ENCODE measurements at regions not wholly inside any gene's neighbourhood (a gene's known extent, or its start where the extent isn't known, plus 50 kb on each side); places are given as distances from the start of the nearest gene placed in this dataset.

DNA sequence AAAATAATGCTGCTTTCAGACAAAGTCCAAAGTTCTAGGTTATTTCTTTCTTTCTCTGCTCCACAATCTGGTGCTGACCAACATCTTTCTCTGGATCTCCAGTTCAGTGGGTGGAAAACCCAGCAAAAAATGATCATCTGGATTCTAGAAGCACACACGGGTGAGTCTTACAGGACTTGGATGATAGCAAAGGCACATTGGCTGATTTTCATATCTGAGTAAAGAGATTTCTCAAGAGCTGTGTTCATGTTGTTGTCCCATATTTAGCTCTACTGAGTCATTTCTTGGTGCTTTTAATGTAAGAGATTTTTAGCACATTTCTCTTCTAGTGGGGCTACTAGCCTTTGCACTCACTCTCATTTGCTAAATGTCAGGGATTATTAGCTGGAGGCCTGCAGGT is 336.7 kb downstream of the GALC start:
- no peak for TF ChIP-seq CTCF (IDR thresholded peaks at IDR 0.05; ENCODE audit: low read depth, low read length, missing control alignments)
- no peak overlapping the region for H3K4me3 ChIP-seq (ENCODE audit: low read depth, low read length)
- no peak for DNase-seq (ENCODE audit: low read depth)

- no peak for TF ChIP-seq CTCF (IDR thresholded peaks at IDR 0.05; ENCODE audit: low read depth, low read length, missing control alignments)
- DNase-seq (ENCODE audit: low read depth): no peak
- no peak overlapping the region for H3K4me3 ChIP-seq (ENCODE audit: low read depth, low read length)
Observed at GRCh38 chr14:87652278-87652677, 340.7 kb downstream of the GALC start.

GRCh38 chr14:87644689-87645088 is 348.3 kb downstream of the GALC start:
- H3K4me3 ChIP-seq (ENCODE audit: low read depth, low read length): no peak overlapping the region
- no peak for DNase-seq (ENCODE audit: low read depth)
- no peak for TF ChIP-seq CTCF (IDR thresholded peaks at IDR 0.05; ENCODE audit: low read depth, low read length, missing control alignments)

DNA sequence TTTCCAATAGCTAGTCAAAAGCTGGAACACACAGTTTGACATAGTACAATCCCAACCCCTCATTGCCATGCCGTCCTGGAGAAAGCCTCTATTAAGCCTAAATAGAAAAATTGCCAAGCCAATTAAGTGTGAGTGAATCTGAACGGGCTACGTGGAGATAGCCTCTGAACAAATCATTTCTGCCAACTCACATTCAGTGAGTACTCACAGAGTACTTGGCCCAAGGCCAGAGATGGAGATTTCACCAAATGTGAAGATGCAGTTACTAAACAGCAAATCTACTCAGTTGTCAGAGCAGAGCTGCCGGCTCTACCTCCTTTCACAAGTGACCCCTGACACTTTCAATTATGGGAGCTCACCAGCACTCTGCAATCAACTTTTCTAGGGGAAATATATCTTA is 350.0 kb downstream of the GALC start:
- TF ChIP-seq CTCF (IDR thresholded peaks at IDR 0.05; ENCODE audit: low read depth, low read length, missing control alignments): no peak
- no peak for DNase-seq (ENCODE audit: low read depth)

DNA sequence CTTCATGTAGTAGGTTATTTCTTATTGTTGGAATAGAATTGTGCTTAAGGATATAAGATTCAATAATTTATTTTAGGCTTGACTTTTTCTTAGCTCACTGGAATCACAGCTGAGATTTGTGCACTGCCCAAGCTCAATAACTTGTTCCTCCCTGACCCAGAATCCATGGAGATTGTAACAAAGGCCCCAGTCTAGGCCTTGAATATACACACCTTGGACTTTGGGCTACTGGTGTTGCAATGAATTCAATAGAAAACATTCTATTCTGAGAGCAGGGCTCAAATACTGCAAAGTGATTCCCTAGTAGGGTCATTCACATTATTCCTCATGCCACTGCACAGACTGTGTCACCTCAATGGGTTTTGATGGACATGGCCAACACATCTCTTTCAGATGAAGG is 352.4 kb downstream of the GALC start:
- no peak overlapping the region for H3K4me3 ChIP-seq (ENCODE audit: low read depth, low read length)
- no peak for TF ChIP-seq CTCF (IDR thresholded peaks at IDR 0.05; ENCODE audit: low read depth, low read length, missing control alignments)
- no peak for DNase-seq (ENCODE audit: low read depth)

More for the DNA sequence above, 350.0 kb downstream of the GALC start:
- no peak overlapping the region for H3K4me3 ChIP-seq (ENCODE audit: low read depth, low read length)

DNA sequence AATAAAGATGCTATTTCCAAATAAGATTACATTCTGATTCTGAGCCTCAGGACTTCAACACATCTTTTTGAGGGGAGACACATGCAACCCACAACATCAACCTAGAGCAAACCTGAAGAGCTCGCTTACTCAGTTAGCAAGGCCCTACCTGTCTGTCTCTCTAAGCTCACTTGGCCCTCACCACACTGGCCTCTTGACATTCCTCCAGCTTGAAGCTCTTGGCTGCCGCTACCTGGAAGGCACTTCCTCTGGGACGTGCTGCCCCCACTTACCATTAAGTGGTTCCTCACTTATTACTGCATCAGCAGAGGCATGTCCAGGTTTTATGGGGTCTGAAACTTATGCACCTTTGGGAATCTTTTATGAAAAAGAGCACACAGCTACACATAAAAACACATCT is 354.8 kb downstream of the GALC start:
- no peak for DNase-seq (ENCODE audit: low read depth)
- TF ChIP-seq CTCF (IDR thresholded peaks at IDR 0.05; ENCODE audit: low read depth, low read length, missing control alignments): no peak
- no peak overlapping the region for H3K4me3 ChIP-seq (ENCODE audit: low read depth, low read length)

GRCh38 chr14:87635442-87635841 is 357.5 kb downstream of the GALC start:
- TF ChIP-seq CTCF (IDR thresholded peaks at IDR 0.05; ENCODE audit: low read depth, low read length, missing control alignments): no peak
- no peak for DNase-seq (ENCODE audit: low read depth)
- no peak overlapping the region for H3K4me3 ChIP-seq (ENCODE audit: low read depth, low read length)
